HL-60 (cell line): ENCODE measurements at regions not wholly inside any gene's neighbourhood (a gene's known extent, or its start where the extent isn't known, plus 50 kb on each side); places are given as distances from the start of the nearest gene placed in this dataset.
"Not testable (repeated sequence)": the region's sequence is repeated elsewhere in the genome, so short reads cannot be mapped to it uniquely, and the experiment has no call there.

Experiments
- DNase-seq, 2 experiments: peaks; one replicate each; pipeline ENCODE4 v3.0.0-alpha.2; 2010 to 2020; ENCODE audit warnings: low read depth in 1 of 2, low spot score in 1 of 2
- H3K27ac ChIP-seq: fragments of 250-450 bp; sonication (Bioruptor Pico); replicated peaks from 2 replicates; pipeline ENCODE4 v1.5.1; 2020; ENCODE audit warnings: mild to moderate bottlenecking, moderate library complexity
- H3K27me3 ChIP-seq: fragments of 250-450 bp; sonication (Bioruptor Pico); 2 replicates; pipeline ENCODE4 v1.5.1; 2021; ENCODE audit warnings: mild to moderate bottlenecking, moderate library complexity; ENCODE audit not compliant: insufficient read depth, poor library complexity, severe bottlenecking
- H3K4me3 ChIP-seq: replicated peaks from 2 replicates; pipeline ENCODE4 v1.5.1; 2011; ENCODE audit warnings: mild to moderate bottlenecking, control low read depth, low read length; ENCODE audit not compliant: insufficient read depth
- CTCF ChIP-seq: IDR thresholded peaks from one replicate; pipeline ENCODE4 v1.5.1; 2011; ENCODE audit warnings: low read length, control low read depth, inconsistent platforms; ENCODE audit not compliant: insufficient read depth
- GABPA ChIP-seq: IDR thresholded peaks from 2 replicates; pipeline ENCODE4 v1.6.1; 2012; ENCODE audit warnings: low read depth
- POLR2AphosphoS5 ChIP-seq: IDR thresholded peaks from 2 replicates; pipeline ENCODE4 v1.6.1; 2012; ENCODE audit warnings: low read depth
- REST ChIP-seq: IDR thresholded peaks from 2 replicates; pipeline ENCODE4 v1.6.1; 2012; ENCODE audit warnings: low read depth; ENCODE audit not compliant: insufficient replicate concordance
- SPI1 ChIP-seq: IDR thresholded peaks from 2 replicates; pipeline ENCODE4 v1.6.1; 2012; ENCODE audit warnings: low read depth, mild to moderate bottlenecking, borderline replicate concordance

GRCh38 chr3:72615182-72615581 lies 233.1 kb downstream of the SHQ1 start:
- DNase-seq: no peak
- Histone ChIP-seq H3K4me3 (no peak overlapping the region), H3K27me3 (no peaks in the 10 kb centered on the region), H3K27ac (no peak overlapping the region)
- no peak for TF ChIP-seq SPI1
- TF ChIP-seq GABPA: no peak
- TF ChIP-seq CTCF: no peak
- TF ChIP-seq POLR2AphosphoS5: no peak
- no peak for TF ChIP-seq REST

- peak; percentile 46 to 74 for DNase-seq
- Histone ChIP-seq H3K4me3 (no peak overlapping the region), H3K27ac (no peak overlapping the region), H3K27me3 (no peaks in the 10 kb centered on the region)
- TF ChIP-seq SPI1: peak; percentile 74; the same call in 1 of the 2 replicates
- no peak for TF ChIP-seq POLR2AphosphoS5
Observed at GRCh38 chr3:72614394-72615074, 233.7 kb downstream of the SHQ1 start.

- no peak for DNase-seq
- no peak for TF ChIP-seq CTCF
- TF ChIP-seq SPI1: no peak
- TF ChIP-seq GABPA: no peak
- TF ChIP-seq REST: no peak
- TF ChIP-seq POLR2AphosphoS5: no peak
- Histone ChIP-seq H3K27me3 (no peaks in the 10 kb centered on the region), H3K27ac (no peak overlapping the region), H3K4me3 (no peak overlapping the region)
Observed at GRCh38 chr3:72613871-72614270, 234.4 kb downstream of the SHQ1 start.

GRCh38 chr3:72609114-72609513 lies 239.1 kb downstream of the SHQ1 start:
- not testable (repeated sequence) for H3K4me3 ChIP-seq, DNase-seq, H3K27ac ChIP-seq, H3K27me3 ChIP-seq
